GM12892 (cell line): ENCODE measurements at regions not wholly inside any gene's neighbourhood (a gene's known extent, or its start where the extent isn't known, plus 50 kb on each side); places are given as distances from the start of the nearest gene placed in this dataset.

Source experiments
- DNase-seq: peaks from one replicate; pipeline ENCODE4 v3.0.0; 2011; ENCODE audit not compliant: insufficient read length
- FAIRE-seq: peaks from 2 replicates; lab custom pipeline; 2011; peaks lifted over from hg19 to GRCh38; lab: Jason Lieb, UNC
- POLR2A ChIP-seq: IDR thresholded peaks from 2 replicates; pipeline ENCODE4 v1.6.1; 2011; ENCODE audit warnings: low read depth, low read length, control low read depth
- POLR2AphosphoS5 ChIP-seq: IDR thresholded peaks from 2 replicates; pipeline ENCODE4 v1.6.1; 2011; ENCODE audit warnings: low read depth, low read length, control low read depth
- TAF1 ChIP-seq: IDR thresholded peaks from 2 replicates; pipeline ENCODE4 v1.6.1; 2011; ENCODE audit warnings: low read depth, mild to moderate bottlenecking, control low read depth, low read length, borderline replicate concordance

DNA sequence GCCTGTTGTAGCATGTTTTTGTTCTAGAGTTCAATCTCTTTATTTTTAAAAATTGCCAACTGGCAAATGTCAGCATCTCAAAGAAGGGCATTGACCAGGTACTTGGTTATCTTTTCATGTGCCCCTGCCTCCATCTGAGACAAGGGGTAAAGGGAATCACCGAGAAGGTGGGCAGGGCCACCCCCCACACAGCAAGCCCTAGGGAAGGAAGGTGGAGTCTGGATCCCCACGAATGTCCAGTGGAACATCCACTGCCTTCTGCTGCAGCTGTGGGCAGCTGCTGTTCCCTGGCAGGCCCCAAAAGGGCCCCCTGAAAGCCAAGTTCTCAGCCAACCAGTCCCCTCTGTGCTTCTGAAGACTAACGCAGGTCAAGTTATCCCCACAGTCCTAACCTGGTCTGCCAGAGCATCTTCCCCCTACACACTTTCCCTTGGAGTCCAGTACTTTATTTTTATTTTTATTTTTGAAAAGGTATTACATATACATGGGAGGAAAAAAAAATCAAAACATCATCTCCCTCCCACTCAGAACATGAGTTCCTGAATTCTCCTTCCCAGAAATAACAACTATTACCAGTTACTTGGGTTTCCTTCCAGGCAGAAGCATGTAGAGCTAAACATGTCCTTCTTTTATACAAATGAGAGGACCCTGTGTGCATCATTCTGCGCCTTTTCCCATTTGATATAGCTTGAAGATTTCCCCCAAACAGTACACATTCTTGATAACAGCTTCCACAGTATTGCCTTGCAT lies 253.7 kb downstream of the MAFB start:
- TF ChIP-seq TAF1 (no peak), POLR2A (no peak), POLR2AphosphoS5 (no peak)
- DNase-seq: no peak
- no peak for FAIRE-seq

DNA sequence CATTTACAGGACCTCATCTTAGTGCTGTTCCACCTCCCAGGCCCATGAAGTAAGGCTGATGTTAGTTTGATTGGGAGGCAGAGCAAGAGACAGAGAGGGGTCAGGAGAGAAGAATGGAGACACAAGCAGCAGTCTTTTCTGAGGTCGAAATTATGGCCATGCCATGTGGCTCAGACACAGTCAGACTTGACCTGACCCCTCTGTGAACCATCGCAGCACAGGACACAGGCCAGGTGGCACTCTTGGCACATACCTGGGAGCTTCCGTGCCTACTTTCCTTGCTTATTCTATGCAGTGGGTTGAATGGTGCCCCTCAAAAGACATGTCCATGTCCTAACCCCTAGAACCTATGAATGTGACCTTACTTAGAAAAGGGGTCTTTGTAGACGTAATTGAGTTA lies 254.9 kb downstream of the MAFB start:
- FAIRE-seq (no peak), DNase-seq (no peak)
- TF ChIP-seq POLR2A (no peak), TAF1 (no peak), POLR2AphosphoS5 (no peak)

DNA sequence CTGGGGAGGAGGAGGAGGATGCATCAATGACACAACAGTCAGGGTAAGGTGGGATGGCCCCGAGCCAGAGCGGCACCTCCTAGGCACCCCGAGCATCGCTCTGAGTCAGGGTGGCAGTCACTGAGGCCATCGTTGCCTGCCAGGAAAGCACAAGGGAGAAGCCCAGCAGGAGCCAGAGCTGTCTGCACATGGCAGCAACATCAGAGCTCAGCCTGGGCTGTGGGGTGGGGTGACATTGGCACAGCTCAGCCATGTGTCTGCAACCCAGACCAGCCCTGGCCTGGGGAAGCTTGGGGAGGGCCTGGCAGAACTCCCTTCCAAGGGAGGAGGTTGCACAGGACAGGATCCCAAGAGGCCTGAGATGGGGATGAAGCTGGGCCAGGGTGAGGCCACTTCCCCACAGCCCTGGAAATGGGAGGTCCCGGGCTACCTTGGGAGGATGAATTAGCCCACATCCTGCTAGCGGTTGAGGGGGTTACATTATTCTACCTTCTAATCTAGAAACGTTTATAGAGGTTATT lies 255.6 kb downstream of the MAFB start:
- FAIRE-seq (no peak), DNase-seq (no peak)
- TF ChIP-seq POLR2A: no peak

DNA sequence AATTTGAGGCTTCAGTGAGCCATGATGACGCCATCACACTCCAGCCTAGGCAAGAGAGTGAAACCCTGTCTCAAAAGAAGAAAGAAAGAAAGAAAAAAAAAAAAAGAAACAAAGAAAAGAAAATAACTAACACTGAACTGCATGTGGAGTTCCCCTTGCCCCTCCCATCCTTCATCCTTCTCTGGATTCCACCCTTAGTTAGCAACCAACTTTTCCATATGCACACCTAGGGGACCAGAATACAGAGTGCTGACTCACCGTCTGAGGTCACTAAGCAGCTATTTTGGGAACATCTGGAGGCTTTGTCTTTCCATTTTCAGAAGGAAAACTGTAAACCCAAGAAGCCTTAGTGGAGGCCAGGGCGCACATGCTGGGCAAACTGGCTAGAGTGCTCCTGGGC lies 257.4 kb downstream of the MAFB start:
- TF ChIP-seq TAF1 (no peak), POLR2AphosphoS5 (no peak), POLR2A (no peak)
- FAIRE-seq: no peak
- DNase-seq: no peak

DNA sequence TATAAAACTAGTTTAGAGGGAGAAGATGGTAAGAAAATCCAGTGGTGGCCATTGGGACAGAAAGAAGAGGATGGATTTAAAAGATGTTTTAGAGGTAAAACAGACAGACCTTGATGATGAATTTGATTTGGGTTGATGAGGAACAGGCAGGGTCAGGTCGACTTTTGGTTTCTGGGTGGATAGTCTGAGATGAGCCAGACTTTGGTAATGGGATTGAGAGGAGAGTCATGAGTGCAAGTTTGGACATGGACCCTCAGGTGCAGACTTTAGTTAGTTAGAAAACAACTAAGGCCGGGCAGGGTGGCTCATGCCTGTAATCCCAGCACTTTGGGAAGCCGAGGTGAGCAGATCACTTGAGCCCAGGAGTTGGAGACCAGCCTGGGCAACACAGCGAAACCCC lies 257.9 kb downstream of the MAFB start:
- TF ChIP-seq TAF1 (no peak), POLR2A (no peak), POLR2AphosphoS5 (no peak)
- FAIRE-seq (no peak), DNase-seq (no peak)

DNA sequence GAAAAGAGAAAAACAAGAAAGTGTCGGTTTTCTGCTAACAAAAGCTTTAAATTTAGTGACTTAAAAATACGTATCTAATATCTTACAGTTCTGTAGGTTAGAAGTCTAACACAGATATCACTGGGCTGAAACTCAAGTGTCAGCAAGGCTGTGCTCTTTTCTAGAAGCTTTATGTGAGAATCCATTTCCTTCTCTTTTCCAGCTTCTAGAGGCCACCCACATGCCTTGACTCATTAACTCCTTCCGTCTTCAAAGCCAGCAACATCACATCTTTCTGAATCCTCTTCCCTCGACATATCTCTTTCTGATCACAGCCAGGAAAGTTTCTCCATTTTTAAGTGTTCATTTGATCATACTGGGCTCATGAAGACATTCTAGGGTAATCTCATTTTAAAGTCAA lies 262.0 kb downstream of the MAFB start:
- FAIRE-seq (no peak), DNase-seq (no peak)
- TF ChIP-seq TAF1: no peak
- no peak for TF ChIP-seq POLR2A
- no peak for TF ChIP-seq POLR2AphosphoS5

DNA sequence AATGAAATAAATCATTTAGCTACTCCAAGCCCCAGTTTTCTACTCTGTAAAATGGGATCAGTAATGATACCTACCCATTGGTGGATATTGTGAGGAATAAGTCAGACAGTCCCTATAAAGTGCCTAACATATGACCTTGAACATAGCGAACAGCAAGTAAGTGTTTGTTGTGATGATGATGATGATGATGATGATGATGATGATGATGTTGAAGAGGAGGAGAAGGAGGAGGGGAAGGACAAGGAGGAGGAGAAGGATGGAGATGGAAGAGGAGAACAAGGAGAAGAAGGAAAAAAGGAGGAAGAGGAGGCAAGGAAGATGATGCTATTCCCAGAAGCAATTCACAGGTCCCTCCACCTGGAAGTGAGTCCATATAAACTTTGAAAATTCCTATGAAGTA lies 264.3 kb downstream of the MAFB start:
- DNase-seq (no peak), FAIRE-seq (no peak)
- TF ChIP-seq POLR2A: no peak
- TF ChIP-seq POLR2AphosphoS5: no peak
- TF ChIP-seq TAF1: no peak

DNA sequence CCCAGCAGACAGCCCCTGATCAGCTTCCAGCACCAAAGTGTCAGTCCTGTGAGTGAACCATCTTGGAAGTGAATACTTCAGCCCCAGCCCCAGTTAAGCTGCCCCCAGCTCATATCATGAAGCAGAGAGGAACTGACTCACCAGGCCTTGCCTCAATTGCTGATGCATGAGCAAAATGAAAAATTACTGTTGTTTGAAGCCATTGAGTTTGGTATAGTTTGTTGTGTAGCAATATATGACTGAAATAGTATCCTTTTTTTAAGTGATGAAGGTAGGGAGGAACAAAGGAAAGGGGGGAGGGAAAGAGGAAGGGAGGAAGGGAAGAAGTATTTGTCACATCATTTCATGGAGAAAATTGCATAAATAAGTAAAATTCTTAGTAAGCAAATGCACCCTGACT lies 266.4 kb downstream of the MAFB start:
- no peak for DNase-seq
- FAIRE-seq: no peak
- no peak for TF ChIP-seq TAF1
- no peak for TF ChIP-seq POLR2A

DNA sequence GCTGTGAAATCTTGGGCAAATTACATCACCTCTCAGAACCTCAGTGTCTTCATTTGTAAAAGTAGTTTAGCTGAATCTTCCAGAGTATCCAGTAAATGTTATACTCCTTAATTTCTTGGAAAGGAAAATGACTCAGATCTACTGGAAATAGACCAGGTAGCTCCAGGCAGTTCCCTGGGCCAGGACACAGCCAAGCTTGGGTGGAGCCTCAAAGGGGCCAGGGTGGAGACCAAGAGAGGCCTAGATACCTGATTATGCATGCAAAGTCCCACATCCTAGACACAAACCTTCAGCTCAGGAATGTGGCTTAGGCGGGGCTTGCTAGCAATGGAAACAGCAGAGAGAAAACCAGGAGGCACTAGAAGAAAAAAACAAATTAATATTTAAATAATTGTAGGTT lies 272.8 kb downstream of the MAFB start:
- TF ChIP-seq POLR2A (no peak), POLR2AphosphoS5 (no peak), TAF1 (no peak)
- DNase-seq (no peak), FAIRE-seq (no peak)

DNA sequence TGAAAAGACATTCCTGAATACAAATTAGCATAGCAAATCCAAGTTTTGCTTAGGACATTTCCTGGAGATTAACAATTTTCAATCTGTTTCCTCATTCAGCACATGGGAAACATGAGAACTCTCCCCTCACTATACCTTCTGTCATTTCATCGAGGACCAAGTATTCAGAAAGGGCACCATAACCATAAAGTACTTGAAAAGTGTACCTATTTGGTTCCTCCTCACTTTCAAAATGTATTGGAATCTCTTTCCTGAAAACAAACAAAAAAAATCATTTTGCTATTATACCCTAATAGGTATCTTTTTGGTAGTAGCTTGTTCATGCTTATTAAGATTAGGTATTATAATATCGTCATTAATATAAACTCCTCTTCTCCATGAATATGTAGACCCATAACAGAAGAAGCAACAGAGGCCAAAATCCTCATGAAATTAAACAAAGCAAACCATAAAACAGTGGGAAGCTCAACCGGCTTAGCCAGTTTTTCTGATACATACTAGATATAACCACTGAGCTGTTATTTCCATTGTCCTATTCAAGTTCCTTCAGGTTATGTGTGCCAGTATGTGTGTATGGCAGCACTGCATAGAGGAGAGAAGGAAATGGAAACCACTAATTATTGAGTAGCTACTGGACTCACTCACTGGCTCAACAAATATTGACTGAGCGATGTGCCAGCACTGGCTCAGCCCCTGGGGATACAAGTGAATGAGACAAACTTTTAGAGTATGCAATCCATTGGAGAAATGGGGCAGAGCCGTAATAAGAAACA lies 274.0 kb downstream of the MAFB start:
- FAIRE-seq: no peak
- TF ChIP-seq TAF1 (no peak), POLR2AphosphoS5 (no peak), POLR2A (no peak)
- no peak for DNase-seq

DNA sequence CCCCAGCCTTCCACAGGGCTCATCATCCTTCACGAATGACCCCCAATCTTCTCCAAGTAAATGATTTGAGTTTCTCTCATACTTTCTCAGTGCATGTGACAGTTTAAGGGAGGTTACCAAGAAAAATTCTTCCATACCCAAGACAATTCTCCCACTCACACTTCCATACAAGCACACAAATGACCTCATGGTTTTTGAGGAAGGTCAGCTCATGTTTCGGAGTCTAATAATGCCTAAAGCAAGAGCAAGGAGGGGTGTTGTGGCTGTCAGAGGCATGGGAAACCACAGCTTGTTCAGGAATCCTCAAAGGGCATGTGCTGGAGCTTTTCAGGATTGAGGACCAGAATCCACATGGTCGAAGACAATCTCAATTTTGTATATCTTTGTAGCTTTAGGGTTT lies 279.0 kb downstream of the MAFB start:
- DNase-seq (no peak), FAIRE-seq (no peak)
- TF ChIP-seq POLR2A (no peak), POLR2AphosphoS5 (no peak)

DNA sequence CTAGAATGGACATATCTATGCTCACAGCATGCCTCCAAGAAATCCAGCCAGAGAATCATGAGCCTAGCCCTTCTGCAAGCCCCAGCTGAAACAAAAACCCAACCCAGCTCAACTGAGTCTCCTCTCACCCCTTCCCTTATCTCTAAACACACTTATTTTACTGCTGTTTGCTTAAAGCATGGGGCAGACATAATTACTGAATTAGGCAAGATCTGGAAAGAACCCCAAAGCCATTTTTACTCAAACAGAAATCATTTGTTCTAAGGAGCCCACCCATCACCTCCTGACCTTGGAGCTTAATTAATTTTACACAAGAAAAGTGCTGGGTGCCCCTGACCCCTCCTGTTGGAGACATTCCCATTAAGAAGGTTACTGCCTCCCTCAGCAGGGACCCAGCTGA lies 291.6 kb downstream of the MAFB start:
- FAIRE-seq (no peak), DNase-seq (no peak)

More for the DNA sequence above, 291.6 kb downstream of the MAFB start:
- TF ChIP-seq POLR2AphosphoS5 (no peak), POLR2A (no peak), TAF1 (no peak)
